Loucy (cell line): ENCODE measurements at regions not wholly inside any gene's neighbourhood (a gene's known extent, or its start where the extent isn't known, plus 50 kb on each side); places are given as distances from the start of the nearest gene placed in this dataset.

Experiments
- EZH2phosphoT487 ChIP-seq: fragments of 200-600 bp; IDR thresholded peaks from 2 replicates; pipeline ENCODE4 v1.6.1; 2018; ENCODE audit warnings: antibody characterized with exemption, mild to moderate bottlenecking, moderate library complexity, borderline replicate concordance
- TF ChIP-seq, protein P1 (sequence below): fragments of 200-600 bp; sonication (generic); conservative IDR thresholded peaks from 2 replicates; pipeline ENCODE4 v1.5.1; 2014; ENCODE audit warnings: mild to moderate bottlenecking, antibody characterized with exemption, low read length

DNA sequence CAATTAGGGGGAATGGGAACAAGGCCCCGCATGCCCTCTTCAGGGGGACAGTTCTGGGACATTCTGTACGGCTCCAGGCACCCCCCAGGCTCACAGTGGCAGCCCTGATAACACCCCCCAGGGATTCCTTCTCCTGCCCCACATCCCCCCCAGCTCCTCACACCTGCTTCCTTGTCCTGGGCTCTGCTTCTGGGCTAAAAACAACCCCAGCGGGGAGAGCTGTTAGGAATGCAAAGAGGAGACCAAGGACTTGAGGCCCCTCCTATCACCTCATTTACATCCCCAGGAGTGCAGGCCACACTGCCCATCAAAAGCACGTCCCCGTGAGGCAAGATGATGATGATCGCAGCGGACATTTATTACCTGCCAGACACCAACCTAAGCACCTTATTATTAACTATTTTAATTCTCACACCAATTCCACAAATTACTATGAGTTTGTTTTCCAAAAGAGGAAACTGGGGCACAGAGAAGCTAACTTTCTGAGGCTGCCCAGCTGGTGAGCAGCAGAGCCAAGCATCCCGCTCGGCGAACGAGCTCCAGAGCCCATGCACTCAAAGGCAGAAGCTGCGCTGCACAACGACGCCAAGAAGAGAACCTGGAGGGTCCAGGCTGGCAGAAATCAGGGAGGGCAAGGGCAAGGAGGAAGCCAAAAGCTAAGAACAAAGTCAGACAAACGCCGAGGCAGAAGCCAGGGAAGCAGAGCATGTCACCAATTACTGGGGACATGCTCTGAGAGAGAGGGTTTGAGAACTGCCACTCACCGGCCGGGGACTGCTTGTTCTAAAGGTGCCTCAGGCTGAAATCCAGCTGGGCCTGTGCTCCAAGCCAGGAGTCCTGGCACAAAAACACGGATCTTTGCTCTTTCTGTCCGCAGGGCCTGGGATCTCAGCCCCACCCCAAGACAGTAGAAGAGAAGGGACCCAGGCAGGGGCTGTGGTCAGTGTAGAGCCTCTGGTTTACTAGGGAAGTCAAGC is 76.2 kb upstream of the NSMCE3 start:
- TF ChIP-seq, protein P1, sequence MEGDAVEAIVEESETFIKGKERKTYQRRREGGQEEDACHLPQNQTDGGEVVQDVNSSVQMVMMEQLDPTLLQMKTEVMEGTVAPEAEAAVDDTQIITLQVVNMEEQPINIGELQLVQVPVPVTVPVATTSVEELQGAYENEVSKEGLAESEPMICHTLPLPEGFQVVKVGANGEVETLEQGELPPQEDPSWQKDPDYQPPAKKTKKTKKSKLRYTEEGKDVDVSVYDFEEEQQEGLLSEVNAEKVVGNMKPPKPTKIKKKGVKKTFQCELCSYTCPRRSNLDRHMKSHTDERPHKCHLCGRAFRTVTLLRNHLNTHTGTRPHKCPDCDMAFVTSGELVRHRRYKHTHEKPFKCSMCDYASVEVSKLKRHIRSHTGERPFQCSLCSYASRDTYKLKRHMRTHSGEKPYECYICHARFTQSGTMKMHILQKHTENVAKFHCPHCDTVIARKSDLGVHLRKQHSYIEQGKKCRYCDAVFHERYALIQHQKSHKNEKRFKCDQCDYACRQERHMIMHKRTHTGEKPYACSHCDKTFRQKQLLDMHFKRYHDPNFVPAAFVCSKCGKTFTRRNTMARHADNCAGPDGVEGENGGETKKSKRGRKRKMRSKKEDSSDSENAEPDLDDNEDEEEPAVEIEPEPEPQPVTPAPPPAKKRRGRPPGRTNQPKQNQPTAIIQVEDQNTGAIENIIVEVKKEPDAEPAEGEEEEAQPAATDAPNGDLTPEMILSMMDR, result no peak
- TF ChIP-seq EZH2phosphoT487, result no peak
